Heart right ventricle (tissue), 16 donors: ENCODE measurements at regions not wholly inside any gene's neighbourhood (a gene's known extent, or its start where the extent isn't known, plus 50 kb on each side); places are given as distances from the start of the nearest gene placed in this dataset.

Experiments
- ATAC-seq, 8 donors: fragments of 200-7000 bp; cut with Tn5 transposase; one replicate each; pipeline ENCODE4 v1.9.1; 2020; ENCODE audit warnings: mild to moderate bottlenecking in 8 of 8, moderate library complexity in 8 of 8, moderate number of reproducible peaks in 1 of 8
- DNase-seq, 2 donors: peaks; one replicate each; pipeline ENCODE4 v3.0.0-alpha.2; 2020
- H3K27ac ChIP-seq, 10 donors: fragments of 200-600 bp; sonication (generic) in 2 of 10; one replicate each; pipeline versions ENCODE4 v1.5.0 to v1.8.0; 2020 to 2022; ENCODE audit warnings: mild to moderate bottlenecking in 3 of 10
- H3K27me3 ChIP-seq, 7 donors: fragments of 200-600 bp; one replicate each; pipeline ENCODE4 v1.8.0; 2021 to 2022; ENCODE audit warnings: mild to moderate bottlenecking in 2 of 7
- H3K36me3 ChIP-seq, 9 donors: fragments of 200-600 bp; sonication (generic) in 1 of 9; one replicate each; pipeline versions ENCODE4 v1.5.0 to v1.8.0; 2020 to 2022; ENCODE audit warnings: mild to moderate bottlenecking in 2 of 9
- H3K4me1 ChIP-seq, 9 donors: fragments of 200-600 bp; sonication (generic) in 1 of 9; one replicate each; pipeline versions ENCODE4 v1.5.0 to v1.8.0; 2020 to 2022; ENCODE audit warnings: mild to moderate bottlenecking in 4 of 9
- H3K4me3 ChIP-seq, 10 donors: fragments of 200-600 bp; sonication (generic) in 2 of 10; one replicate each; pipeline versions ENCODE4 v1.5.0 to v1.8.0; 2020 to 2022; ENCODE audit warnings: mild to moderate bottlenecking in 7 of 10, moderate library complexity in 2 of 10
- H3K9me3 ChIP-seq, 11 donors: fragments of 200-600 bp in 10 of 11; sonication (generic) in 2 of 11; one replicate each; pipeline versions ENCODE4 v1.5.0 to v1.8.0; 2013 to 2022; ENCODE audit warnings: mild to moderate bottlenecking in 2 of 11, control low read depth in 1 of 11, moderate library complexity in 1 of 11
- CTCF ChIP-seq, 9 donors: fragments of 200-600 bp; sonication (generic) in 2 of 9; IDR thresholded peaks; one replicate each; pipeline versions ENCODE4 v1.5.0 to v1.8.0; 2021 to 2022; ENCODE audit warnings: antibody characterized with exemption in 9 of 9, mild to moderate bottlenecking in 5 of 9, moderate library complexity in 1 of 9
- WGBS, 2 donors: extraction: QIAGEN DNeasy Blood & Tissue Kit; methylation state at CpG; one replicate each; pipeline ENCODE4 v1.1.7; 2013; ENCODE audit warnings: inconsistent platforms in 1 of 2; 5-methylcytosine and 5-hydroxymethylcytosine counted together
- intact Hi-C, 10 donors: fragments of 100-400 bp; cut with DNase I; formaldehyde crosslinking; loops; one replicate each; pipeline versions ENCODE4 v1.11.1 to v1.14.2; 2022
- donor health status: Arrhythmogenic right ventricular cardiomyopathy.
- donor health status: ischemic (EF 13 %, LVEDD 7.1; RV severe dilation, severe dysfunction).
- donor health status: healthy with polysubstance abuse.
- donor health status: DM: no; HTN: yes; CAD: no.
- donor health status: DM: no; HTN: no; CAD: no.
- donor health status: ischemic (EF 25% LVEDD 6.9; RV normal size, moderate dysfunction).
- donor health status: ischemic (EF 25% LVEDD 5.7; RV mildly dilated, moderate dysfunction).
- donor health status: healthy.
- donor health status: DM: yes; HTN: yes; CAD: no.
- donor health status: Ischemic cardiomyopathy.
- donor health status: ischemic (EF 35%, LVEDD 5.7; RV mildly dilated, moderate dysfunction).
- donor health status: nonischemic (EF 11% LVEDD 7.7; RV severe dilation, severe dysfunction).
- donor health status: DM: yes; HTN: yes; CAD: no.
- donor health status: PGD.
- donor health status: ischemic (EF 29% LVEDD 5.4; RV normal size, mild dysfunction).
- donor health status: nonischemic (EF 23%, LVEDD 6.1; RV moderate dilation, normal function).

- TF ChIP-seq CTCF (IDR thresholded peaks at IDR 0.05) = no peak
- WGBS, 2 donors = 66 to 84% methylated on average over 16 of the region's 16 CpGs
- Histone ChIP-seq H3K9me3 (peaks cover 0 to 4% (median 0%) of the 10 kb centered on the region in 11 donors), H3K27ac (no peak overlapping the region), H3K4me3 (no peak overlapping the region), H3K4me1 (no peaks in the 10 kb centered on the region), H3K36me3 (no peaks in the 10 kb centered on the region), H3K27me3 (peaks cover 0 to 5% (median 0%) of the 10 kb centered on the region in 7 donors)
- intact Hi-C loops = no loop called here
- no peak for ATAC-seq
- DNase-seq = no peak
Measured at GRCh38 chr12:115348301-115348700, 664.3 kb upstream of the TBX3 start.

- no peak overlapping the region for H3K4me3 ChIP-seq
- no peaks in the 10 kb centered on the region for H3K36me3 ChIP-seq
- peaks cover 0 to 5% (median 0%) of the 10 kb centered on the region in 7 donors for H3K27me3 ChIP-seq
- DNase-seq = no peak
- TF ChIP-seq CTCF (IDR thresholded peaks at IDR 0.05) = no peak
- ATAC-seq = no peak
- peaks cover 0 to 19% (median 7%) of the 10 kb centered on the region in 11 donors for H3K9me3 ChIP-seq
- H3K27ac ChIP-seq = no peak overlapping the region
- 89 to 91% methylated on average over 5 of the region's 5 CpGs for WGBS, 2 donors
- intact Hi-C loops = loop anchor here in 1 of 10 donors (5.0 kb wide), 1 partner anchor 76 kb away; no protein-coding TSS in a partner anchor
- peaks cover 0 to 10% (median 0%) of the 10 kb centered on the region in 9 donors for H3K4me1 ChIP-seq
Measured at GRCh38 chr12:115343601-115344000, 659.6 kb upstream of the TBX3 start.

- Histone ChIP-seq H3K4me1 (peaks cover 0 to 15% (median 0%) of the 10 kb centered on the region in 9 donors), H3K4me3 (no peak overlapping the region)
- DNase-seq = no peak
Measured at GRCh38 chr12:115343008-115343407, 659.0 kb upstream of the TBX3 start.

GRCh38 chr12:115341442-115341841, 657.5 kb upstream of the TBX3 start:
- no peak overlapping the region for H3K4me3 ChIP-seq
- H3K27me3 ChIP-seq = no peaks in the 10 kb centered on the region
- DNase-seq (peak; percentile 23 to 81), ATAC-seq (peak; percentile 55 to 82 (median 64))
- peaks cover 0 to 19% (median 7%) of the 10 kb centered on the region in 11 donors for H3K9me3 ChIP-seq
- peaks cover 0 to 27% (median 11%) of the 10 kb centered on the region in 9 donors for H3K4me1 ChIP-seq
- peak overlapping the region in 6 of 10 donors; percentile 21 to 76 (median 50) for H3K27ac ChIP-seq
- intact Hi-C loops = loop anchor here in 1 of 10 donors (5.0 kb wide), 1 partner anchor 74 kb away; no protein-coding TSS in a partner anchor
- WGBS, 2 donors = 32 to 43% methylated on average over 6 of the region's 6 CpGs
- H3K36me3 ChIP-seq = no peaks in the 10 kb centered on the region
- no peak for TF ChIP-seq CTCF (IDR thresholded peaks at IDR 0.05)

More at GRCh38 chr12:115343008-115343407, 659.0 kb upstream of the TBX3 start:
- no peak for ATAC-seq
- Histone ChIP-seq H3K36me3 (no peaks in the 10 kb centered on the region), H3K9me3 (peaks cover 0 to 19% (median 7%) of the 10 kb centered on the region in 11 donors), H3K27ac (no peak overlapping the region), H3K27me3 (peaks cover 0 to 5% (median 0%) of the 10 kb centered on the region in 7 donors)
- no peak for TF ChIP-seq CTCF (IDR thresholded peaks at IDR 0.05)
- intact Hi-C loops = loop anchor here in 1 of 10 donors (5.0 kb wide), 1 partner anchor 76 kb away; no protein-coding TSS in a partner anchor
- 88 to 90% methylated on average over 2 of the region's 2 CpGs for WGBS, 2 donors
